T-helper 1 cell (primary cell): ENCODE measurements at regions not wholly inside any gene's neighbourhood (a gene's known extent, or its start where the extent isn't known, plus 50 kb on each side); places are given as distances from the start of the nearest gene placed in this dataset.

ENCODE experiments used
- DNase-seq, 5 donors: peaks; one replicate each; pipeline ENCODE4 v3.0.0-alpha.2; 2012 to 2020

GRCh38 chr1:57850176-57850940, 426.5 kb upstream of the DAB1 start:
- DNase-seq: no peak

- no peak for DNase-seq
These were observed 424.5 kb upstream of the DAB1 start for GRCh38 chr1:57848406-57848805.

GRCh38 chr1:57845041-57845440, 421.2 kb upstream of the DAB1 start:
- DNase-seq: no peak

GRCh38 chr1:57844382-57844980, 420.6 kb upstream of the DAB1 start:
- no peak for DNase-seq

GRCh38 chr1:57843760-57844159, 419.9 kb upstream of the DAB1 start:
- DNase-seq: no peak

GRCh38 chr1:57839526-57839925, 415.7 kb upstream of the DAB1 start:
- no peak for DNase-seq

GRCh38 chr1:57839067-57839466, 415.2 kb upstream of the DAB1 start:
- no peak for DNase-seq

- DNase-seq: no peak
These were observed 411.8 kb upstream of the DAB1 start for GRCh38 chr1:57835620-57836019.

GRCh38 chr1:57833296-57833695, 409.4 kb upstream of the DAB1 start:
- no peak for DNase-seq

- DNase-seq: no peak
These were observed 408.8 kb upstream of the DAB1 start for GRCh38 chr1:57832612-57833011.

GRCh38 chr1:57831624-57832023, 407.8 kb upstream of the DAB1 start:
- DNase-seq: no peak

GRCh38 chr1:57826535-57826934, 402.7 kb upstream of the DAB1 start:
- DNase-seq: no peak

GRCh38 chr1:57824535-57824934, 400.7 kb upstream of the DAB1 start:
- no peak for DNase-seq

GRCh38 chr1:57820356-57821095, 396.7 kb upstream of the DAB1 start:
- DNase-seq: no peak

GRCh38 chr1:57819893-57820292, 396.0 kb upstream of the DAB1 start:
- no peak for DNase-seq

- DNase-seq: no peak
These were observed 379.7 kb upstream of the DAB1 start for GRCh38 chr1:57803586-57803985.

- no peak for DNase-seq
These were observed 376.5 kb upstream of the DAB1 start for GRCh38 chr1:57800376-57800775.

- no peak for DNase-seq
These were observed 375.7 kb upstream of the DAB1 start for GRCh38 chr1:57799490-57800115.

- no peak for DNase-seq
These were observed 374.7 kb upstream of the DAB1 start for GRCh38 chr1:57798543-57798942.

- no peak for DNase-seq
These were observed 373.2 kb upstream of the DAB1 start for GRCh38 chr1:57797084-57797483.

- no peak for DNase-seq
These were observed 372.8 kb upstream of the DAB1 start for GRCh38 chr1:57796616-57797015.

GRCh38 chr1:57795886-57796285, 372.0 kb upstream of the DAB1 start:
- no peak for DNase-seq

- DNase-seq: no peak
These were observed 370.2 kb upstream of the DAB1 start for GRCh38 chr1:57794078-57794477.

GRCh38 chr1:57791497-57791896, 367.6 kb upstream of the DAB1 start:
- no peak for DNase-seq
